ENCODE measurements at regions not wholly inside any gene's neighbourhood (a gene's known extent, or its start where the extent isn't known, plus 50 kb on each side); places are given as distances from the start of the nearest gene placed in this dataset.

GRCh38 chr12:24404086-24404815, 454.8 kb upstream of the SOX5 start:
- DNase-seq = no peak

- DNase-seq = no peak
These were observed 451.1 kb upstream of the SOX5 start for GRCh38 chr12:24400533-24400932.

- DNase-seq = no peak
These were observed 449.1 kb upstream of the SOX5 start for GRCh38 chr12:24398605-24399004.

DNA sequence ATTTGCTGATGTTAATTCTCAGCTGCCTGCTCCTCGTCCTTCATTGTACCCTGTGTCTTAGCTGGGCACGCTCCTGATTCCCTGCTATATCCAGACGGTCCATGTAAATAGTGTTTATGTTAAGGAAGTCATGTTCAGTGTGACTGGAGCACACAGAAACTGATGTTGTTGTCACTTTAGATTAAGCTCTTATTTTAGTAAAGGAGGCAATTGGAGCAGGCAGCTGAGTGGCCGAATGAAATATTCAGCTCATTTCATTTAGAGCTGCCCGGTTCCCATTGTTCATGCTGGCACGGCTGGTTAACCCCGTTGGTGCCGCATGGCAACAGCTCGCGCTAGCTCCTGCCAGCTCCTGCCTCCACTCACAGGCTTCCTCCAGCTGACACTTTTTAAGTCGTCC, 446.8 kb upstream of the SOX5 start:
- peak; percentile 19 for DNase-seq

DNA sequence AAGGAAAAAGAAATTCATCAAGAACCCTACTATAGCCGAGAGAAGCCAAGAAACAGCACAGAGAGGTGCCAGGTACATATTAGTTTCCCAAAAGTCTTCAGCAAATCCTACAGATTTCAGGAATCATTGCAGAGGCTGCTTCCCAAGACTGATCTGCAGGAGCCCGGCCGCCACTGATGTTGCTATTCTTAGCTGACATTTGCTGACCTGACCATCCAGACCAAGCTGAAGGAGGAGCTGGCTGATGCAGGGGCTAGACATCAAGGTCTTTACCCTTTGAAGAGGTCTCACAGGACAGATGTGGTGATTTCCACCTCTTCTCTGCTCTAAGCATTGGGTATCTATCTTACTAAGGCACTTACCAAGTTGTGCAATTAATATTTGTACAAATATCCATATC, 444.8 kb upstream of the SOX5 start:
- DNase-seq = no peak

- no peak for DNase-seq
These were observed 443.6 kb upstream of the SOX5 start for GRCh38 chr12:24393071-24393470.

DNA sequence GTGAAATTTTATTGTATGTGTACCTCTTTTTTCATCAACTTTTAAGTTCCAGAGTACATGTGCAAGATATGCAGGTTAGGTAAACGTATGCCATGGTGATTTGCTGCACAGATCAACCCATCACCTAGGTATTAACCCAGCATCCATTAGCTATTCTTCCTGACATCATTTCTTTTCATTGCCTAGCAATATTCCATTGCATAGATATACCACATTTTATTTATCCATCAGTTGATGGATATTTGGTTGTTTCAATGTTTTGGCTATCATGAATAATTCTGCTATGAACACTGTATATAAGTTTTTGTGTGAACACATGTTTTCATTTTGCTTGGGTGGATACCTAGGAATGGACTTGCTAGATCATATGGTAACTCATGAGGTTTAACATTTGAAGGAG, 439.9 kb upstream of the SOX5 start:
- no peak for DNase-seq

GRCh38 chr12:24387381-24387780, 437.9 kb upstream of the SOX5 start:
- no peak for DNase-seq

GRCh38 chr12:24386836-24387235, 437.4 kb upstream of the SOX5 start:
- DNase-seq = no peak

DNA sequence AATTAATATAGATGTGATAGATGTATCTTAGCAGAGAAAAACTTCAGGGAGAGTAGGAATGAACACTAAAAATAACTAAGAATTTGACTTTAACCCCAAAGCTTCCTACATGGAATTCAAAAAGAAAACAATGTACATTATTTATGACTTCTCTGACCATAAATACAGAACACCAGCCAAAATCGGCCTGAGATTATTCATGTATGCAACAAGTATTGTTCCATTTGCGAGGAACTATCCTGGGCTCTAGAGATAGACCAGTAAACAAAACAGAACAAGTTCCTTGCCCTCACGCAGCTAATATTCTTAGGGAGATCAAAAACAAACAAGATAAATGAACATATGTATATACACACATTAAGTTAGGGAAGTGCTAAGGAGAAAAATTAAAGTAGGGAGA, 432.3 kb upstream of the SOX5 start:
- no peak for DNase-seq

- DNase-seq = no peak
These were observed 430.5 kb upstream of the SOX5 start for GRCh38 chr12:24379861-24380521.

DNA sequence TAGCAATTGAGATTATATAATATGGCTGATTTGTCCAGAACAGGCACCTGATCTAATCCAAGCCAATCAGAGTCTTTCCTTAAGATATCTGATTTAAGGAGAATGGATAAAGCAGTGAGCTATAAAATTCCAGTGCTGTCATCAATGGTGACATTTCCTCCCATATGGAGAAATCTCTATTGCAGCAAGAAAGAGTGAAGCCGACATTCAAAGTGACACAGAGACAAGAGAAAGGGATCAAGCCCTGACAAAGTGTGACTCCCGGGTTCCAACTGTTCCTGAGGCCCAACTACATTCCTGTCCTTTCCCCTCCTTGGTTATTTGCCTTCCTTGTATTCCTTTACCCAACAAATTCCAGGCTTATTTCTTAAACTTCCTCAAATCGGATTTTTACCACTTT, 430.0 kb upstream of the SOX5 start:
- no peak for DNase-seq

GRCh38 chr12:24378548-24379407, 429.3 kb upstream of the SOX5 start:
- DNase-seq = no peak

GRCh38 chr12:24374452-24374851, 425.0 kb upstream of the SOX5 start:
- DNase-seq = no peak

- DNase-seq = no peak
These were observed 423.5 kb upstream of the SOX5 start for GRCh38 chr12:24373004-24373403.

DNA sequence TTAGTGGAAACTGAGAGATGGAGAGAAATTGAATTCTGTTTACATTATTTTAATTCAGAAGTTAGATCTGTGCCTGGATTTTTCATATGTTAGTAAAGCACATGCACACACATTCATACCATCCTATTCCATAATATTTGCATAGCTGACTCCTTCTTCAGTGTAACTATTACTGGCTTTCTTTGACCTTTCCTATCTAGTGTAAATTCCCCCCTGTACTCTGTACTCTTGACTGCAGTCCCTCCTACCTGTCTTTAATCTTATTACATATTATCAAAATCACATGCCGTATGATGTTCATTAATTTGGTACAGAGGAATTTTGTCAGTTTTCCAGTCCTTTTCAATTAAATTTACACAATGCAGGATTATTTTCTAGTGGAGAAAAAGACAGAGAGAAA, 417.0 kb upstream of the SOX5 start:
- no peak for DNase-seq

GRCh38 chr12:24364921-24365320, 415.5 kb upstream of the SOX5 start:
- DNase-seq = no peak

DNA sequence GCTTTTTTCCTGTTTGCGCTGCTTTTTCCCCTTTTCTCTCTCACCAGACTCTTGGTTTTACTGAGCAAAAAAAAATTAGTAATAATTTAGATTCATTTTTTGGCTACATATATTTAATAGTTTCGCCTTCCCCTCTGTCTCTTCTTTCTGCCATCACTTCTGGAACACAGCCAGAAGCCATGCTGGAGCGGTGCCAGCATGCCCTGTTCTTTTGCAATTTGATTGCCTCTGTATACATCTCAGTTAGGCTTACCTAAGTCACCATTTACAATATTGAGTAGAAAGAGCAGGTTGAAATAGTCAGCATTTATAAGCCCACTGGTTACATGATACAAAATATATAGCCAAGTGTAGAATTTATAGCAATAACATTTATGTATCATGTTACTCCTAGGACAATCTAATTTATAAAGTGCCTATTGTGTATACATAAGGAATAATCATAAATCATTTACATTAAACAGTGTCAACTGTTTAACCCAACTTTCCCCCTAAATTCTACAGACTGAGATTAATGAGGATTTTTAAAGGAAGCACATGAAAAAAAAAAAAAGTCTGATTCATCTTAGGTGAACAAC, 413.8 kb upstream of the SOX5 start:
- DNase-seq = no peak

DNA sequence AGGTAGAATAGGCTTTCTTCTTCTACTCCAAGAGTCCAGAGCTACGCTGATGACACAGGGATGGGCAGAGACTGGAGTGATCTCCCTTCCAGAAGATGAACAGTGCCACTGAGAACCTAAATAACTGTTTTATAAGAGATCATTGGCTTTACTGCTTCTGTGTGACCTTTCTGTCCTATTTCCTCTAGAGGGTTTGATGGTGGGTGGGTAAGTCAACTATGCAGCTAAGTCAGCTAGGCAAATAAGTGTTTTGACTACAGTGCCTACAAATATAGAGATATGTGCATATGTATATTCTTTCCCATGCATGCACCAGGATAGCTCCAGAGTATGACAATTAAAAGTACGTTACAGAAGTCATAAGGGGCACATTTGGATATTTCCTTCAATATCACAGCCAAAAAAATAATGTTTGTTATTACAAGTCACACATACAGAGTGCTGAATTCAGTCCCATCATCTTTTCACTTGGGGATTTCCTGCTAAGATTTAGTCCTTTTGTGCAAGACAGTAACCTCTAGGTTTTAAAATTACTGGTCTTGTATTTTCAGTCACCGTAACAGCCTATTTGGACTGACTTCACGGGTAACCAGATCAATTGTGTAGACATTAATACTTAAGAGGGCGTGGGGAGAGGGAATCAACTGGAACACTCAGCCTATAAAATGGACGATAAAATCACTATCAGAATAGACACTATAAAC, 412.6 kb upstream of the SOX5 start:
- DNase-seq = no peak

GRCh38 chr12:24360907-24361306, 411.4 kb upstream of the SOX5 start:
- no peak for DNase-seq

GRCh38 chr12:24360461-24360860, 411.0 kb upstream of the SOX5 start:
- DNase-seq = no peak

DNA sequence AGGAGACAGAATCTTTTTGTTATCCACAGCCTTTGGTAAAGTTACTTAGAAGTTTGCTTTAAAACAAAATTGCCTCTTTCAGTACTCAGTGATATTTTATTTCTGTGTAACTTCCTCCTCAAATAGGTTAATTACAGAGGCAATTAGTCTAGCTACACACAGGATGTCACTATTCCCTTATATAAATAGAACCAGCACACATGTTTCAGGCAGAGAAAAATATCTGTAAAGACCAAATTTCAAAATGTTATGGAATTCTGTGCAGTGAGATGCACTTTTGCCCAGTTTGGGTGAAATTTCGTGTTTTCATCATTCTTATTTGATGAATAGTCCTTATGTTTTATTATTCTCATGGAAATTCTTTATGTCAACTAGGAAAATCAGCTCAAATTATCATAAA, 410.6 kb upstream of the SOX5 start:
- no peak for DNase-seq

- DNase-seq = no peak
These were observed 409.9 kb upstream of the SOX5 start for GRCh38 chr12:24359418-24359817.

Measured in NCI-H446 treated with DMSO at 0.1 percent for 48 hours (cell line).